CD4-positive, alpha-beta T cell treated with Interleukin-21 for 1 hour (primary cell): ENCODE measurements at regions not wholly inside any gene's neighbourhood (a gene's known extent, or its start where the extent isn't known, plus 50 kb on each side); places are given as distances from the start of the nearest gene placed in this dataset.

Experiments used
- DNase-seq: peaks from one replicate; pipeline ENCODE4 v3.0.0-alpha.2; 2020

DNA sequence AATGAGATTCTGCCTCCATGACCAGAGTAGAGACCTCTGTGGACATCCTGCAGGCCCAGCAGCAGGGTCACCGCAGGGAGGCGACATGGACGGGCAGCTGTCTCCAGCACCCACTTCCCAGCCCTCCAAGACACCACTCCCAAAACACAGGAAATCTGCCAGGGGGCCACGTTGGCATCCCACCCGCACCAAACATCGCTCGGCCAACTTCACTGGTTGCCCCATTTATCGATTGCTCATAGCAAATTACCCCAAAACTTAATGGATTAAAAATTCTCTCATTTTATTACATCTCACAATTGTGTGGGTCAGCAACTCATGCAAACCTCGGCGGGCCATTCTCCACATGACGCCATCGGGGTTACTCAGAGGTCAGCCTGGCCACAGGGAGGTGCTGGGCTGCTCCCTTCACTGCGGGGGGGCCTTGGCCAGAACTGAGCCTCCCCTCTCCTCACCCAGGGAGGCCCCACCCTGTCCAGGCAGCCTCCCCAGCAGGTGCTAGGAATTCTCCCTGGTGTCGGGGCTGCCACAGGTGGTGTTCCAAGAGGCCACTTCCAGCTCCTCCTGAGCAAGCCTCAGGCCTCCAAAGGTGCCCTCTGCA is 420.7 kb upstream of the MYT1L start:
- DNase-seq, result no peak

DNA sequence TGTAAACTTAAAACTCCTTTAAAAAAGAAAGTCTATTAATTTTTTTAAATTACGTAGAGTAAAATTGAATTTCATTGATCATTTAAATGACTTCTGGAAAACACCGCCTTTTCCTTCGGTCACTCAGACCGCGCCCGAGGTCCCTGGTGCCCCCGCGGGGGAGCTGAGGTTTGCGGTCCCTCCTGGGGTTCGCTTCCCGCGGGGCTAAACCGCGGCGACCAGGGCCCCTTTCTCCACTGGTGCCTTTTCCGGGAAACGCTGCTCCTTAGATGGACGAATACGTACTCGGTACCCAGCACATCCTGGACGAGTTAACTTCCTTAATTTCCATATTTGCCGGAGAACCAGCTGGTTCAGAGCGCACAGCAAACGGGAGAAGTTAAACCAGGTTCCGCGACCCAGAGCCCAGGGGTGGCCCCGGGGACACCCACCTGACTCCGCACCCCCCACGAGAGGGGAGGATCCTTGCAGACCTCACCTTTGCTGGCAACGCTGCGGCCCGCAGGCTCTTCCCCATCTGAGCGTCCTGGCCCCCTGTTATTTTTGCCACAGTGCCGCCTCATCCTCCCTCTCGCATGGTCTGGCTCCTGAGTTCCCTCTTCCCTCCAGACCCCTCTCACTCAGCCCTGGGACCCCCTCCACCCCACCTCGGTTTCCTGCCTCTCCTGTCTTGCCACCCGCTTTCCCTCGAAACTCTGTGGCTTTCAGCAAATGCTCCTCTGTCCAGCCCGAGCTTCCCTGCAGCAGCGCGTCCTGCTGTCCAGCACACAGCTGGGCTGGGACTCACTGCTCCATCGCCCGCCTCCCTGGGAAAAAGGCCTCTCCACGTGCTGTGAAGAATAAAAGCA is 420.0 kb upstream of the MYT1L start:
- DNase-seq, result no peak

DNA sequence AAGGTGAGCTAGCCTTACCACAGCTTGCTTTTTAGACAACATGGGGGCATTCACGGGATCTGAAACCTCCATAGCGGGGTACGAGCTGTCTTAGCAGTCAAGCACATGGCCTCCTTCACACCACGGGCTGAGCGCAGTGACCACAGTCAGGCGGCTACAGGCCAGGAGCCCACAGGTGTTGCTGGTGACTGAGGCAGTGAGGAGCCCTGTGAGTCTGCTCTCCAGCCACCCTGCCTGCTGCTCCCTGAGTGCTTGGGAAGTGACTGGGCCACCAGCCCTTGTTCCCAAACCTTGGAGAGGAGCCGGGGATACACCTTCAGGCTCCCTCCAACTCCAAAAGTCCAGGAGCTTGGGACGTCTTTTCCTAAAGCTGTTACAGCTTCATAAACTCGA is 418.1 kb upstream of the MYT1L start:
- DNase-seq, result no peak

DNA sequence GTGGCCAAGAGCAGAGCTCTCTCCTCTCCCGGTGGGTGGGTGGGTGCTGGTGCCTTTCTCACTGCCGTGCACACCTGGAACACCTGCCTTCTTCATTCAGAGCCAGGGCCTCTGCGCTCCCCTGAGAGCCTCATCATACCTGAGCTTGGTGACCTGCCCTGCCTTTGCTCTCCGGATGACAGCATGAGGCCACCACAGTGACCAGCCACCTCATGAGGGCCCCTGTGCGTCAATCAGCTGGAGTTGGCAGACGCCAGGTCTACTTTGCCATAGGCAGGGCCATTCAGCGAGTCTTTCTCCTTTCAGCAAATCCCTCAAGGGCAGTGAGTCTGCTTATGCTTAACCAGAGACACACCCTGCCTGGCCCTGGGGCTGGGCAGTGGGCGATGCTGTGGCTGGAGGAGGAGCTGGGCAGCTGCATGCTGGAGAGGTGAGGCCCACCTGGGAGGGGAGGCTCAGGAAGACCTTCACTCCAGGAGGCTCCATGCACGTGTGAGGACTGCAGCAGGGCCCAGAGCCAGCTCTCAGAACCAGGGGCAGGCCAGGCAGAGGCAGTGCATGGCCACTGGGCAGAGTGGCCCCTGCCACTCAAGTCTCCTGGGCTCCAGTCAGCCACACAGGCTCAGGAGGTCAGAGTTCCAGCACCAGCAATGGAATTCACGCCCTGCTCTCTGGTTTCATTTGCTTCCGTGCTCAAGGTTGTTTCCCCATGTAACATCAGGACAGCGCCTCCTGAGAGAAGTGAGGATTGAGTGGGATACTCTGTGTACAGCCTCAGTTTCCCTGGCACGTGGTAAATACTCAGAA is 417.5 kb upstream of the MYT1L start:
- DNase-seq, result no peak

DNA sequence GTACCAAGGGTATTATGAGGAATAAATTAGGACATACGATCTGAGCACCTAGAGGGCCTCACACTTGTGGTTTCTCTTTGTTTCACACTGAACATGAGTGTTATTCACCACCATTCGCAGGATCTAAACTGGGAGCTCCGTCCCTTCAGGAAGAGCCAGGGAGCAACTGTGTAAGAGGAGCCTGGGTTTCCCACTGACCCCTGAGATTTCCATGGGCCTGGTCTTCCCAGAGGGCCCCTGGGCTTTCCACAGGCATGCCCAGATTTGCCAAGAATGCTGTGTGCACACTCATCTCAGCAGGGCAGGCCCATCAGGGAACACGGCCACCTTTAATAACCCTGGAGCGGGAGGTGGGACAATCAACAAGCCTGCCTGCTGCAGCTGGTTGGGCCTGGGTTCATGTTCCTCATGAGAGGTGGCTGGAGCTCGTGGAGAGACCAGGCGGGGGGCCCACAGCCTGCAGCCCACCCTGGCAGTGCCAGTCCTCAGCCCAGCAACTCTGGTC is 416.8 kb upstream of the MYT1L start:
- no peak for DNase-seq

DNA sequence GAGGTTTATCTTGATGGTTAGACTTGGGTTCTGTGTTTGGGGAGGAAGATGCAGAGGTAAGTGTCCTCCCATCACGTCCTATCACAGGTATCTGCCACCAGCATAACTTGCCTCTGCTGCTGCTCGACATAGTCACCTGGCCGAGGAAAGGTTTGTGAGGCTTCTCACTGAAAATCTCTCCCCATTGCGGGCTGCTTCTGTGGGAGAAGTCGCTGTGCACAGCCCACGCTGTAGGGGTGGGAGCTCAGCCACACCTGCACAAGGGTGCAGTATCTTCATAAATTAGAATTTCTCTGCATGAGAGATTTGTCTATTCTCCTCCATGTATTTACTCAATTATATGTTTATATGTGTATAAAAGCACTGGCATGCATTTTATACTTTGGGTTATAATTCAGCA is 415.7 kb upstream of the MYT1L start:
- no peak for DNase-seq

DNA sequence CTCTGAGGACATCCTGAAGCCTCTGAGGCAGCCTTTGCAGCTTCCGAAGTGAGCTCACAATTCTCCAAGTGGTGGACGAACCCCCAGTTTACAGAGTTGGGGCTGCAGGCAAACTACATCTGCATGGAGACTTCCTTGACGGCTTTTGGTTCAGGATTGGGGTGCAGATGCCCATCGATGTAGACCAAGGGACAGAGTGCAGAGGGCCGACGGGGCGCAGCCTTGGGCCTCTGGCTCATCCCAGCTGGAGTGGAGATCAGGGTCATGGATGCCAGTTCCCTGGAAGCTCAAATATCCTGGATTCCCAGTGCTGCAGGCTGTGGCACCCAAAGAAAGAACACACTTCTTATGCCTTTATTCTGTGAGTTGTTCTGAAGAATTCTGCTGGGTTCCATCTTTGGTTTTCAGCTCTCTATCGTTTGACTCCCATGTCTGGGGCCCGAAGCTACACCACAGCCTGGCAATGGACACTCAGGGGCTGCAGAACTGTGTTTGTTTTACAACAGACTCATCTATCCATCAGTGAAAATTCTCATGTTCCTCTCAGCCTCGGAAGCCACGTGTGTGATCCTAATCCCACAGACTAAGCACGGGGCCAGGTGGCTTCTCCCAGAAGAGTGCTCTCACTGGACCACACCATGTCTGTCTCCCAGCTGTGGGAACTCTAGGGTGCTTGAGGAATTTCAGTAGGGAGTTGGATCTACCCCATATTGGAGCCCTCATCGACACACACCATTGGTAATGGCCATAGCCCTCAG is 414.1 kb upstream of the MYT1L start:
- DNase-seq, result no peak

DNA sequence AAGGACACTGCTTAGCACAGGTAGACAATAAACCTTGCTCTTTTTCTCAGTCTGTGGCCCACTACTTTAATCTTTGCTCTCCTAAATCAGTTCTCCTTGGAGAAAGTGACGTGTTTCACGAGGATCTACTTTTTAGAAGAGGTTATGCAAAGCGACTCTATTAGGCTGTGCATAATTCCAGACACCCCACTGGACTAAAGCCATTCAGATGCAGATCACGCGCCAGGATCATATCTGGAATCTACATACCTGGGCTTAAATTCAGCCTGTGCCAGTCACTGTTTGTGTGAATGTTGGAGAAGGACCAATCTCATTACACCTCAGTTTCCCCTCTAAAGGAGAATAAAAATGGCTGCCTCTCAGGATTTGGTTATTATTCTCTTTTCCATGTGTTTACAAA is 413.0 kb upstream of the MYT1L start:
- no peak for DNase-seq

DNA sequence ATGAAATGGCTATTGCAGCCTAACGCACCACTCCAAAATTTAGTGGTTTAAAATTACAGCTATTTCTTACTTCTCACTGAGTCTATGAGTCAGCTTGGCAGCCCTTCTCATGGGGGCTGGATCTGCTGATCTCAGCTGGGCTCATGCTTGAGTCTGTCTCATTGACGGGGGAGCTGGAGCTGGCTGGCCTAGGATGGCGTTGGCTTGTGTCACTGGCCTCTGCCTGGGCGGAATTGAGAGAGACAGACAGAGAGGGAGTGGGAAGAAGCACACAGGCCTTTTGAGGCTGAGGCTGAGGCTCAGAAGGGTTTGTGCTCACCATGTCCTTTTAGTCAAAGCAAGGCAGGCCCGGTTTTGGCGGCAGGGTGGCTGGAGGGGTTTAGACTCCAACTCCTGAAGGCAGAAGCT is 412.1 kb upstream of the MYT1L start:
- DNase-seq, result no peak

DNA sequence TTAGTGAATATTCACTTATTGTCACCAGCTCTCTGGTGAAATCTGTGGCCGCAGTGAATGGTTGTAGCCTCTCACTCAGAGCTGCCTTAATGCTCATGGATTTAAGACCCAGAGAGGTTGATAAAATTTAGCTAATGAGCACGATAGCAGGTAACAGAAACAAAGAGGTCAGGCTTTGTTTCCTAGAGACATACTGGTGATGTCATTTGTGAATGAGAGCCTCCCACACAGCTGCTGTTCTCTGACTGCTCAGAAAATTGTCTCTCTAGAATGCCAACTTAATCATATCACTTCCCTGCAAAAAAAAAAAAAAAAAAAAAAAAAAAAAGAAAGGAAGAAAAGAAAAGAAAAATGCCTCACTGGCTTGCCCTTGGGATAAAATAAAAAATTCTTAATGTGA is 411.7 kb upstream of the MYT1L start:
- no peak for DNase-seq

DNA sequence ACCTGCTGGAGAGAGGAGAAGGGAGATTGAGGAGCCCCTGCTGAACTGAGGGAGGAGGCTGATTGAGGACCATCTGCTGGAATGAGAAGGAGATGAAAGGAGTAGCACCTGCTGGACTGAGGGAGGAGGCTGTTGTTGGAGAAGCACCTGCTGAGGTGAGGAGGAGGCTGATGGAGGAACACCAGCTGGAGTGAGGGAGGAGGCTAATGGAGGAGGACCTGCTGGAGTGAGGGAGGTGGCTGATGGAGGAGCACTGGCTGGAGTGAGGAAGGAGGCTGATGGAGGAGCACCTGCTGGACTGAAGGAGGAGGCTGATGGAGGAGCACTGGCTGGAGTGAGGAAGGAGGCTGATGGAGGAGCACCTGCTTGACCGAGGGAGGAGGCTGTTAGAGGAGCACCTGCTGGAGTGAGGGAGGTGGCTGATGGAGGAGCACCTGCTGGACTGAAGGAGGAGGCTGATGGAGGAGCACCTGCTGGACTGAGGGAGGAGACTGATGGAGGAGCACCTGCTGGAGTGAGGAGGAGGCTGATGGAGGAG is 409.2 kb upstream of the MYT1L start:
- no peak for DNase-seq

DNA sequence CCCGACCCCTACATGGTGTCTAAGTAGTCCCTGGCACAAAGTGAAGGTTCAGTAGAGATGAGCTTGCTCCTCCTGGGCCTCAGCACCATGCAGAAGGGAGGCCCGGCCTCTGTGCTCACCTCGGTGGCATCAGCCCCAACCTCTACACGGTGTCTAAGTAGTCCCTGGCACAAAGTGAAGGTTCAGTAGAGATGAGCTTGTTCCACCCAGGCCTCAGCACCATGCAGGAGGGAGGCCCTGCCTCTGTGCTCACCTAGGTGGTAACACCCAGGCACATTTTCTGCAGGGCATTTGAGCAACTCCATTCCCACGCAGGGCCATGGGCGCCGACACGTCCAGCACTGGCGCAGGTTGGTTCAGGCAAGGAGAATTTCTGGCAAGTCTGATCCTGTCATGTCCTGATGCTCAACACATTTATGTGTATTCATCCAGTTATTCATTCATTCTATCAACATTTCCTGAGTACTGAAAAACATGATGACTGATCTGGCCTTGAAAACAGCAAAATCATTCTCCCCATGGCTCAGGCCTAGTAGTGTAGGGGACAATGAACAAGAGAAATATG is 408.2 kb upstream of the MYT1L start:
- DNase-seq, result no peak

DNA sequence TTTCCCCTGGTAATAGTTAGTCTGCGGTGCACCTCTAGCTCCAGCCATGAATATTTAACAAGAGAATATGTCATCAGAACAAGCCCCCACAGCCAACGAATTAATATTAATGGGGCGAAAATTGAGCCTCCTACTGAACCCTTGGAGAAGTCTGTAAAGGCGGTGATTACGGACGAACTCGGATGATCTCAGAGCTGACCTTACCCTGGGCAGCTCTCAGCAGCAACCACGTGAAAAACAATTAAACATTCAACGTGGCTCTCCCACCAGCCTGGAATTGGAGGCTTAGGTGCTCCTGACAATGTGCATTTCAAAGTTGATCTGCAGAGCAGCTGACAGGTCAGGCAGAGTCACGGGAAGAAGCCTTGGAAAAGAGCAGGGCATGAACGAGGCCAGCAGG is 407.6 kb upstream of the MYT1L start:
- DNase-seq, result no peak

DNA sequence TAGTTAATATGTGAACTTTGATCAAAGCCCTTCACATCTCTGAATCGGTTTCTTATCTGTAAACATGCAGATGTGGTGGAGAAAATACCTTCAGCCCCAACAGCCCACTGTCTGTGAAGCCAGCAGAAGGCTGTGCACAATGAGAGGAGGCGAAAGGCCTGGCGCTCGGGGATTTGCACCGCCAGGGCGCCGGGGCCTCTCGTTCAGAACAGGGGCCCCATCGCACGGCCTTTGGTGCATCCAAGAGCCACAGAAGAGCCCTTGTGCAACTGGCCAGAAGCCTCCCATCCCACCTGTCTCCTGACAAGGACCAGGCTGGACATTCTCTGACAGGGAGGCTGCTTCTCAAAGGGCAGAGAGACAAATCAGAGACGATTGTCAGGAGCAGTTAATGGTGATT is 407.2 kb upstream of the MYT1L start:
- DNase-seq, result no peak

DNA sequence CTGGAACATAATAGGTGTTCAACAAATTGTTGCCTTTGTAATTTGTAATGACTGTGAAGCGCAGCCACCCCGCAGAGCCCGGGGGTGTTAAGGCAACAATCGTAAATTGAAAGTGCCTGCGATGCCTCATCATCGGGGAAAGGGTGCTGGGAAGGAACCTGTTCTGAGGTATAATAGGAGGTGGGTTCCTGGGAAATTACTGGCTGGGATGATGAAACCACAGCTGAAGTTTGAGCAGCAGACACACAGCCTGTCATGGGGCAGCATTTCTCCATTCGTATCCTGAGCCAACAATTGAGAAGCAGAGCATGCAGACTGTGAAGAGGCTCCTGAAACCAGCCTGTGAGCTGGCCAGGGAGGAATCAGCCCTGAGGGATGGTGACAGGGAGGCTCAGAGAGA is 404.0 kb upstream of the MYT1L start:
- DNase-seq, result no peak

DNA sequence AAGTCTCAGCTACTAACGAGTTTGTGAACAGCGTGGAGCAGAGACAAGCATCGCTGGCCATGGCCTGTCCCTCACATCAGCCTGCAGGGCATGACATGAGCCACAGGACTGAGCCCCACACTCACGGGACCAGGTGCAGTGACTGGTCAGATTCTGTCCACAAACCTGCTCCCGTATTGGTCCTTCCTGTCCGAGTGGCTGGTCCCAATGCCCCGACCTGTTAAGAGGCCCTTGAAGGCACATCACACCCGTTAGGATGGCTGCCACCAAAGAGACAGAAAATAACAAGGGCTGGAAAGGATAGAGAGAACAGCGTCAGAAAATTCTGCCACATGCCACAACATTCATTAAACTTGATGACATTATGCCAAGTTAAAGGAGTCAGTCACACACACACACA is 403.2 kb upstream of the MYT1L start:
- DNase-seq, result no peak

DNA sequence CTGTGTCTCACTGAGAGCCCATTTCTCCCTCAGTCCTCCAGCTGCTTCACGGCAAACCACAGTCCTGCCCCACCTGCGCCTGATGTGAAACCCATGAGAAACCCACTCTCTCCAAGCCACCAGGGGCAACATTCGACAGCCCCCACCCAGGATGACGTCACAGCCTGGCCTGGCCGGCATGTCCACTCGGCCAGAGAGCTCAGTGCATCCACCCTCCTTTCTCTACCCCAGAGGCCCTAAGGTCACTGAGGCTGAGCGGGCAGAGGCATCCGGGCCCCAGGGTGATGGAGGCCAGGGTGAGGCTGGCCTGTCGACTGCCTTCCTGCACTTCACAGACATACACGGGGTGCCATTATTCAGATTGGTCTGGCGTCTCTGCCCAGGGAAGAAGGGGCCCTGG is 402.7 kb upstream of the MYT1L start:
- no peak for DNase-seq

DNA sequence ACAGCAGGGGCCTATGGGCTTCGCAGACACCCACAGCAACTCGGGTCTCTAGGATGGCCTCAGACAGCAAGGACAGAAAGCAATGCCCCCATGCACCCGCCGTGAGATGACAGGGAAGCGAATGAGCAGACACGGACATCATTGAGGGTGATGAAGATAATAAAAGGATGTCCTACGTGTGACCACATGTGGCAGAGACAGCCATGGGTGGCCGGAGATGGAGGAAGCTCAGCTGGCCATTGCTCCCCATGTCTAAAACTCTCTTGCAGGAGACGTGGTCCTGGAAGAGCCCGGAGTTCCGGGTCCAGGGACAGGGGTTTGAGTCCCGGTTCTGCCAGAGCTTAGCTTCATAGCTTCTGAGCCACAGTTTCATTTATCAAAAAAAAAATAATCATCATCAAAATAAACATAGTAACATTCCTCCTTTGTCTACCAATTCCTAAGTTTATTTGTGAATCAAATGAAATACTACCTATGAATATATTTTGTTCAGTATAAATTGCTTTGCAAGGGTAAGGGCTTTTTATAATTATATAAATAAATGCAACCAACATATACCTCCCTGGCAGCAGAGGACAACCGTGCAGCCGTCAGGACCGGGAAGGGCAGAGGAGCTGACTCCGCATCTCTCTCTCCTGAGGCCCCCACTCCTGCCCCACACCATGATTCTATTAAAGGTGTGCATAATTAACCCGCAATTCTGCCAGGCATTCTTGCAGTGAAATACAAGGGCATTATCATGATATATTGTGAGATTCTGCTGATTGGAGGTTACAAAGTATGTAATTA is 401.4 kb upstream of the MYT1L start:
- DNase-seq, result no peak

DNA sequence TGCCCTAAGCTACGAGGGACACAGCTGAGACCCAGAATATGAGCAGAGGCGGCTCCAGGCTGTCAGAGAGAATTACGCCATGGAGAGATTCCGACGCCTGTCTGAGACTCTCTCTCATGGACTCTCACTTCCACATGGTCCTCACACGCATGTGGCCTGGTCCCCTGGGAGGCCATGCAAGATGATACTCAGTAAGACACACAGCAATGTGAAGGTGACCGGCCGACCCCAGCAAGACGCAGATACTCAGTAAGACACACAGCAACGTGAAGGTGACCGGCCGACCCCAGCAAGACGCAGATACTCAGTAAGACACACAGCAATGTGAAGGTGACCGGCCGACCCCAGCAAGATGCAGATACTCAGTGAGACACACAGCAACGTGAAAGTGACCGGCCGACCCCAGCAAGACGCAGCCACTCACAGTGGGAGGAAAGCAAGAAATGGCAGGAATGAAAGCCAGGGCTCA is 400.8 kb upstream of the MYT1L start:
- DNase-seq, result no peak

DNA sequence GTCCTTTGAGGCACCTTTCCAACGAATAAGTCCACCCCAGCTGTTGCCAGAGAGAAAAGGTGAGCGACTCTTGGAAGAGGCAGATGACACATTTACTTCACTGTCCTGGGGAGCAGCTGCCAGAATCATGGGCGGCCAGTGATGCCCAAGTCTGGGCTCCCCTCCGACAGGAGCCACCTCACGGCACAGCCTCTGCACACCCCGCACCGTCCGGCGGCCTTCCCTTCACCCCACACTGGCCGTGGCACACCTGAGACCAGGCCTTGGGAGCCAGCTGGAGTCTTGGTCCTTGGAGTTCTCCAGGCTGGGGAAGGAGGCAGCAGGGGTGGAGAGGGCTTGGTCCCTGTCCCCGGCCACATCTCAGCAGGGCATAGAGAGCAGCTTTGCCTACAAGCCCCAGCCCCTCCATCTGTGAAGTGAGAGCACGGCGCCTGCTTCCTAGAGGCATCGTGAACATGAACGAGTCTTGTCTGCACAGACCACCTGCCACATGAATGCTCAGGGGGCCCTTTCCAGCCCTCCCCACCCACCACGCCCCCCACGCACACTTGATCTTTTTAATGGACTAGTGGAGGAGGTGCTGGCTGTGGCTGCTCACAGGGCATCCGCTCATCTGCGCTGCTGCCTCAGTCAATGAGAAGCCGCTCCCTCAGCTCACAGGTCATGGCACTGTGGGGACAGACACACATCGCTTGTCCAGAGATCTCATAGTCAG is 400.2 kb upstream of the MYT1L start:
- no peak for DNase-seq
